GM18508 (cell line): ENCODE measurements at regions not wholly inside any gene's neighbourhood (a gene's known extent, or its start where the extent isn't known, plus 50 kb on each side); places are given as distances from the start of the nearest gene placed in this dataset.
"Not testable (repeated sequence)": the region's sequence is repeated elsewhere in the genome, so short reads cannot be mapped to it uniquely, and the experiment has no call there.

Experiments
- ATAC-seq: cut with Tn5 transposase; IDR thresholded peaks from one replicate; pipeline ENCODE4 v1.9.1; 2021; ENCODE audit warnings: moderate number of reproducible peaks; ENCODE audit not compliant: insufficient read depth, unreplicated experiment

DNA sequence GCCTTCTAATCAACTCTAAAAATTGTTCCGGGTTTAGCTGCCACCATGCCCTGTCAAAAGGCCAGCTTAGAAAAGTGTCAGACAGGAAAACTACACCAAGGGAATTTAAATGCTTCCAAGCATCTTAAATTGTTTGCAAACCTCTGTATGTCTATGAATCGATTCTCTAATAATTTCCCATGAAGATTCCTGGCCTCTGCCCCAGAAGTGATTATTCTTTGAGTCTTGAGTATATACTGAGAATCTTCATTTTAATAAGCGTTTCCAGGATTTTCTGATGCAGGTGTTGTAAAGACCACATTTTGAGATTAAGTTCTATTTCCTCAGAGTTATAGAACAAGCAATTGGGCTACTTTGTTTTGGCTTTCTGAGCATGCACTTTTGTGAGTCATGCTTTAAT lies 471.8 kb upstream of the JAG1 start:
- no peak for ATAC-seq

DNA sequence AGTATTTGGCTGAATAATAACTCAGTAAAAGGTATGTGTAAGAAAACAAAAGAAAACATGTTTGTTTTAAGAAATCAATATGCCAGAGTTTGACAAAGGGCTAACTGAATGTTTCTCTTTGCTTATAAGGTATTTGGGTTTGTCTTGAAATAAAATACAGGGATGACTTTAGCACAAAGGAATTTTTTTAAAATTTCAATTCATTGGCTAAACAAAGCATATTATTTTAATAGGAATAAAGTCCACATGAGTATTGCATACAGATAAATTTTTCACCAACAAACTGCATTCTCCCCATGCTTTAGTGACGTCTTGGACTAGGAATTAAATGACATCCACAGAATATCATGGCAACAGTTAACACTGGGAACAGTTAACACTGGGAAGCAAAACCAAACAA lies 480.0 kb upstream of the JAG1 start:
- ATAC-seq, result no peak

DNA sequence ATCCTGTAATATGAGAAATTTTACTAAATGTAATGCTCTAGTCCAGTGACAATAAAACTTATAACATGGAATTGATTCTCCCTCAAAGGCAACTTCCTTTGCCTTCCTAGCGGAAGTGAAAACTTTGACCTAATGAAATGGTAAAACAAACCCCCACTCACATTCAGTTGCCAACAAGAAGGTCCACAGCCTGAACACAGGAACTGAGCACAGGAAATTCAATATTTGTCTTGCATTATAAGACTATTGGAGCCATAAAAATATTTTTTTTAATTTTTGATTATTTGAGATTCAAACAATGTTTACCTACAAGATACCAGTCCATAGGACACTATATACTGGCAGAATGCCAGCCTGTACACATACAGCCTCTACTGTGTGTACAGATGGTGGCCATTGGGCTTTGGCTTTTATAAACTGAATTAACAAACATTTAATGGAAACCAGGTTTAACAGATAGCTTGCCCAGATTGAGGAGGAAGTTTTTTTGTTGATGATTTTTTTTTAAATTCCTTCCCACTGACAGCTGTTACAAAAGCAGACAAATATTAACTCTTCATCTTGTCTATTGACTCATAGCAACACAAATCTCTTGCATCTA lies 481.5 kb upstream of the JAG1 start:
- ATAC-seq, result no peak

DNA sequence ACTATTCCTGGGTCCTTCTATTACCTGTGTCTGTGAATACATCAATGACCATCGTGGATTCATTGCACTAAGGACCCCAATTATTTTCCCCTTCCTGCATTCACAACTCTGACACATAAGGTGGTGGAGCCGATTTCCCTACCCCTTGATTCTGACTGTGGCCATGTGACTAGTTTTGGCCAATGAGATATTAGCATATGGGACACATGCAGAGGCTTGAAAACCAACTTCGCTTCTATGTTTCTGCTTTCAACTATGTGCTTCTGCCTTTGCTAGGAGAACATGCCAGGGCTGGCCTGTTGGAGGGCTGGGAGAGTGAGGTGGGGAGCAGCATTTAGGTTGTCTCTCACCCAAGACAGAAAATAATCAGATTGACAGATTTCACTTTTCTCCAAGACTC lies 483.1 kb upstream of the JAG1 start:
- no peak for ATAC-seq

DNA sequence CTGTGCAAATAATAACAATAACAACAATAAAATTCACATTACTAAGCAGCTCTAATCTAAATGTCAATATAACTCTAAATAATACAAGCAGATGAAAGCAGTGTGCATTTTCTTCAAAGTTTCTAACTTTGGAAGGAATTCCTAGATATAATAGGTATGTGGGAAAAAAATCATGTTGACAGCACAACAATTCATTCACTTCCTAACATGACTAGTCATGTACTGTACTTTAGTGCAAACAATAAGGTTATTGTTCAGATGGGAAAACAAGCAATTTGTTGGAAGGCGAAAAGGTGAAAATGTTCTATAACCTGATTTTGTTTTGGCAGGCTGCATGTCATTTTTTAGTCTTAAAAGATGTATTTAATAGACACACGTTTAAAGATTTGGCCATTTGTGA lies 484.3 kb upstream of the JAG1 start:
- no peak for ATAC-seq

DNA sequence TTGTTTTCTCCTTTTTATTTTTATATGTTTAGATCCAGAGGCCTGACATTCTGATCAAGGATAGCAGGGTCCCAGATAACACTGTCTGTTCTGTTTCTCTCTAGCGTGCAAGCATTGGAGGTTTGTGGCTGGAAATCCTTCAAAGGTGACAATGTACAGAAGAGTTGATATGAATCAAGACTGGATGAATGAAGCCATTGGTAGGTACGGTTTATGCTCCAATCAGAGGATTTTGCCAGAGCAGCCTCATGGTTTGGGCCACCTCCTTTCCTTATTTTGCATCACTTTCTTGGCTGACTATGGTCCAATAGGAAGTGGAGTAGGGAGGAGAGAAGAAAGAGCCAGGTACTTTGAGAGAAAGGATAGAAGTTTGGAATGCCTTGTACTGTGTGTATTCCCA lies 484.8 kb upstream of the JAG1 start:
- no peak for ATAC-seq

DNA sequence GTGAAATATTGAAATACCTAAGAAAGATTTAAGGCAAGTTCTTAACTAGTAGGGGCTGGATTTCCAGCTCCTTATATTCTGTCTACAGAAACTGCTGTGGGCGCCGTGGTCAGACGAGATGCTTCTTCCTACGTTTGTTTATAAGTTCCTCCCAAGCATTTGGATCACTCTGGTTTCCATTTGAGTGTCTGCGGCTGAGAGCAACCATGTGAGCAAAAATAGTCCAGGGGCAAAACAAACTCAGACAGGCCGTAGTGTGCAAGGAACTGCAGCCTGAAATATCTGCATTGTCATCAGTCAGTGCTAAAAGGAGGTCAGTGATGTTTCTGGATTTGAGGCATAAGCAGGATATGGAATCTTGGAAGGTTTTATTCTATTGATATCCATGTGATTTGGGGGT lies 485.9 kb upstream of the JAG1 start:
- ATAC-seq, result no peak

DNA sequence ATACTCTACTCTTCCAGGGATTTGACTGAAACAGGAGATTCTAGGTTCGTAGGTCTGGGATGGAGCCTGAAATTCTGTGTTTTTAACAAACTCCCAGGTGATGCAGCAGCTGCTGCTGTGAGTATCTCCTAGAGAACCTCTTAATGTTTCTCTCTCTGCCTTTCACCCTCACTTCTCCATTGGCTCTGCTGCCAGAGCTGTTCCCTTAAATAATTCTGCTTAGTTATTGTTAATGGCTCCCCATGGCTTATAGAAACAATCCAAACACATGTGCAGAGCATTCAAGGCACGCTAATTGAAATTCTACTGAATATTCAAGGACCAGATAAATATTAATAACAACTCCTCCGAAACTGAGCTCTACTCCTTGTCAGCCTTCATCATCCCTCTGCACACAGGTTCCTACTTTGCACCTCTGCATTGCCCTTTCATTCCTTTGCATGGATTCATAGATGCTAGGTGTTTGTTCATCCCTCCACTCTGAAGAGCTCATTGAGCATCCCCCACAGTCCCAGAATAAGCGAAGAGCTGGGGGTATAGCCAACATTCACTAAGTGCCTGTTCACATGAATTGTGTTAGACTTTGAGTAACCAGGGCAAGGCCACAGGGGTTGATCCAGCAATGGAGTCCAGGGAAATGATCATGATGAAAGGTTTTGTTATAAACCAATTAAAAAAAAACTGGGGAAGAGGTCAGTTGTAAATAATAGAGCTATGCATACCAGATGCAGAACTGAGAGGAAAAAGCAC lies 488.4 kb upstream of the JAG1 start:
- ATAC-seq, result no peak

DNA sequence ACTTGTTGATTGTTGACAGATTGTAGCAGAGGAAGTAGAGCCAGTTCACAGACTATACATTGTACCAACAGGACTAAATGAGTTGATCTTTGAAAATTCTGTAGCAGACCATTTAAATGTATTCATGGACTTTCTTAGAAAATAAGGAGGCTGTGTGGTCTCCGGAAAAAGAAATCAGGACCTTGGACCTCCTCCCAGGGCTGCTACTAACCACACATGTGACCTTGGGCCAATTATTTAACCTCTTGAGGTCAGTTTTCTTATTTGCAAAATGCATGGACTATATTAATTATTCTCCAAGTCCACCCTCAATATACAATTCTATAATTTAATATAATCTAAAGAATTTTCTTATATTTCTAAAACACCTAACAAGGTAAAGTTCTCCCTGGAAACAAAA lies 492.0 kb upstream of the JAG1 start:
- no peak for ATAC-seq

DNA sequence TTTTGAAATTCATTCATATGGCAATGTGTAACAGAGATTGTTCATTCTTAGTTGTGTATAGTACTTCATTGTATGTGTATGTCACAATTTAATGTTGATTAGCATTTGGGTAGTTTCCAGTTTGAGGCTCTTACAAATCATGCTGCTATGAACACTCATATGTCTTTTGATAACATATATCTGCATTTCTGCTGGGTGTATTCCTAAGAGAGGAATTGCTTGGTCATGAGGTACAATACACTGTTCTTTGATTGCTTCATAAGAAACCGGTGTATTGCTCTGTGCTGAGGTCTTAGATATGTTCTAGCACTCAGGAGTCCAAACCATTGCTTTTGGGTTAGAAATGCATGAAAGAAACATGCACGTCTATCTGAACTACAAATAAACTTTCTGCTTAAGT lies 492.9 kb upstream of the JAG1 start:
- ATAC-seq, result no peak

DNA sequence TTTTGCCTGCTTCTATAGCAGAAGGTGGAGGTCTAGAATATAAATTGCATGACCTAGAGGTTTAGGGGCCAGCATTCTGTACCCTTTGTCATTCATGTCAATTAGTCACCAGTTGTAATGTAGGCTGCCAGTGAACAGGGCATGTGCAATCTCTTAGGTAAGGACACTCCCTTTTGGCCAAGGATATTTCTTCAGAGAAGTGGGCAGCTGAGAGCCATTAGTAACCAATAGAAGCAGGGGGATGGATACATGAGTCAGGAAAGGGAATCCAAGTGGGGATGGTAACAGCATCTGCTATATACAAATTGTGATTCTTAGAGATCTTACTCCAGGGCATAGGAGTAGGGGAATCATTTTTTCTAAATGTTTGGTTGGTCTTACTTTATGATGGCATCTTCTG lies 494.2 kb upstream of the JAG1 start:
- ATAC-seq, result no peak

DNA sequence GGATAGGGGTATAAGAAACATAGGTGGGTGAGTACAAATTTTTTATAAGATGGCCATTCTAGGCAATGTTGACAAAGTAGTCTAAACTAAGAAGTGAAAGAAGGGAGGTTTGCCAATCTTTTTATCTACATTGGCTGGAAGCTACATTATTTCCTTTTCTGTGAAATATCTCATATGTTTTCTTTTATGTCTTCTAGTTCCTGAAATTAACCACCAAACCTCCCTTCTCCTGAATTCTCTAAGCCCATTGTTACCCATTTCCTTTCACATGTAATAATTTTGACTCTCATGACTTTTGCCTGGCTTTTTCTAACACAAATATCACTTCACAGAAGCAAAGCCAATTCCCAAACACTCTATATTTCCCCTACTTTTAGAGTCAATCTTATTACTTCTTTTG lies 496.2 kb upstream of the JAG1 start:
- ATAC-seq, result no peak

DNA sequence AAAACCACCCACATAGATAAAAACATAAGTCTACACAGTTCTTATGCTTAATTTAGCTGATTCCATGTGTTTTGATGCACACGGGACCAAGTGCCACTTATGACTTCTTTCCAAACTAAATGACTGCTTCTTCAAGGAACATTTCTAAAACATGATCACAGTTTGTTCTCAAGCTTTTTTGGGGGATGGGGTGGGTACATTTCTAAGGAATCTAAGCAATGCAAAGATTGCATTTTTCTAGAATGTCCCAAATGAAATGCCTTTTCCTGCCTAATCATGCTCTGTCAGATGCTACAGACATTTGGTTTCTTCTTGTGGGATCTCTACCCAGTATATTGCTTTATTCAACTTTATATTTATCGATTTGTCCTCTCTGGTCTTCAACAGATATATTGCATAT lies 496.8 kb upstream of the JAG1 start:
- ATAC-seq, result no peak

DNA sequence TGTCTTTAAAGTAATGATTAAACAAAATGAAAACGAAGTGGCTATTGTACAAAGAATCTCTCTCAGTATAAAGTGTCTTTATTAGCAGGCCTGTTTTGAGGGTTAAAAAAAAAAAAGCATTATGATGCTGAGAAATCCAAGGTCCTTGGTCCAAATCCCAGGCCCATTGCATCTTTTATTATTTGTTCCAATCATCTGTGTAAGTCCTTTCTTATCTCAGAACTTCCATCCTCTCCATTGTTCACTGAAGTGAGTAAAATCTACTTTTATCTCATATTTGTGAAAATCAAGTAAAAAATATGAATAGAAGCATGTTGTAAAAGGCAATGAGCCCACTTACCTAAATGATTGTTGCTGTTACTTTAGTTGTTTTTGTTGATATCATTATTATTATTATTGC lies 499.1 kb upstream of the JAG1 start:
- no peak for ATAC-seq

DNA sequence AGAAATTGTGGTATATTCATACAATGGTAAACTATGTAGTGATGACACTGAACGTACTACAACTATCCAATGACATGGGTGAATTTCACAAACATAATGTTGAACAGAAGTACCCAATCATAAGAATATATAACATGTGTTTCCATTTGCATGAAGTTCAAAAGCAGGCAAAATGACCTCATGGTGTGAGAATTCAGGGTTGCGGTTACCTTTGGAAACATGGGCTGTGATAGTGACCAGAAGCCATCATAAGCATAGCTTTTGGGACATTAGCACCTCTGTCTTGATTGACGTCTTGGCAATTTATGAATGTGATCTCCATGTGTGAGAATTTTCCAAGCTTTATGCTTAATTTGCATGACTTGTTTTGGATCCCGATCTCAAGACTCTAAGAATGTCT lies 500.1 kb upstream of the JAG1 start:
- no peak for ATAC-seq

DNA sequence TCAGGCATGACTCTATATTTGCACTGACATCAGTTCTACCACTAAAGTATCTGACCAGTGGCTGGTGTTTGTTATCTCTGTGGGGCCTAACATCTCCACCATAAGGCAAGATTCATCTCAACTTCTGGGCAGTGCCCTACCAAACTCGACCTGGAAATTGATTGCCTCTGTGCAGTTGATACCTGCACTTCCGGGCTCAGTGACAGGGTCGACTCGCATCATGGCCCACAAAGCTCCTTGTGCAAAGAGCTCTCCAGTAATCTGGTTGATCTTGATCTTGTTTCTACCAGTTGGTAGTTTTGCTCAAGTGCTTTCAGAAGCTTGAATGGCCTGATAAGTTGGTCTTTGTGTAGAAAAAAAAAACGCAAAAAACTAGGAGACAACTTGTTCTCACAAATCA lies 501.1 kb upstream of the JAG1 start:
- no peak for ATAC-seq

DNA sequence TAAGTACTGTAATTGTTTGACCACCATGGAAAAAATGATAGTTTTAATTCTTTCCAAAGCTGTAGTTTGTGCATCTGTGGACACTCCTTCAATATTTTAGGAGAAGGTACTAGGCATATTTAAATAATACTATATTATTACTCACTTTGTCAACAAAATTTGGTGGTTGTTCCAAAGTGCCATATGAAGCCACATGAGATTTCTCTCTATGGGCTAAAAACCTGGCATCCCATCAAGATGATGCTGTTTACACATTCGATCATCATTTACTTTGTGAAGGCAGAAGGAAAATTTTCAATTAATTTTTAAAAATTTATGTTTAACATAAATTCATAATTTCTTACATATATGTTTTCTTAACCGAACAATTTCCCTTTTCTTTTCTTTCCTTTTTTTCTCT lies 502.6 kb upstream of the JAG1 start:
- no peak for ATAC-seq

DNA sequence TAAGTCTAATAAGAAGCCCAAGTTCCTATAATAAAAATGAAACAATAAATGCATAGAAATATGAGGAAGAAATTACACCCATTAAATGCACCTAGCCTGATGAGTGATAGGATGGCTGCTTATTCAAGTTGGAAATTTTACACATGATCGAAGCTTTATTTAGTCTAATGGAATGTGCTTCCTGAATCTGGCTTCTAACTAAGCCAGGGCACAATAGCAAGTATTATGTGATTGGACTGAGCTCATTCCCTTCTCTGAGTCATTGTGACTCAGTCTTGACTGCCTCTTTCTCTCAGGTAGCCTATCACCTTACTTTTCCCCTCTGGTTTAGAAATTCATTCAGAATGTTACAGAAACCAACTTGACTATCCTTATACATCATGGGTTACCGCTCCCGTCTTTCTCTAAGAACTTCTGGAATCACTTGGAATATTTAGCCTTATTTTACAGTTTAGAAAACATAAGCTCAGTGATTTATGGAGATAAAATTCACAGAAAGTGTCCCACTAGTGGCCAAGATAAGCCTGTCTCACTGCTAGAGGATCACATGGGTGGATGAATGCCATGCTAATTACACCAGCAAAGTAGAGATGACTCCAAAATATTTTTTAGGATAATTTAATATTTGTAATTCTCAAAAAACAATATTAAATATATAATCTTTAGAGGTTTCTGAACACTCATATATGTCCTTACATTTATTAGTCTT lies 505.3 kb upstream of the JAG1 start:
- no peak for ATAC-seq

DNA sequence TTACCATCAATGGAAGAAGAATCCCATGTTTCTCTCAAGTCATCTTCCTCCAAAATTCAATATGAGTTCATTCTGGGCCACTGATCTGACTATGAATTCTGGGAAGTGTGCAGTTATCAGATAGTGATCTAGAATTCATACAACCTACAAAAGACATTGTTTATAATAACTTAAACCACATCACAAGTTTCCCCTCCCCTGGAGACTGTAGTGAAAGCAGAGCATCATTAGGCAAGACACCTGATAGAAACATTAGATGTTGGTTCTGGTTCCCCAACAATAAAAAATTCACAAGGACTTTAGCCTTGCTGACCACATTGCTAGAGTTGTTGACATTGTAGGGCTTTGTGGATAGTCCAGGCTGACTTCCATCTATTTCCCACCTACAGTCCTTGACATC lies 506.4 kb upstream of the JAG1 start:
- no peak for ATAC-seq

DNA sequence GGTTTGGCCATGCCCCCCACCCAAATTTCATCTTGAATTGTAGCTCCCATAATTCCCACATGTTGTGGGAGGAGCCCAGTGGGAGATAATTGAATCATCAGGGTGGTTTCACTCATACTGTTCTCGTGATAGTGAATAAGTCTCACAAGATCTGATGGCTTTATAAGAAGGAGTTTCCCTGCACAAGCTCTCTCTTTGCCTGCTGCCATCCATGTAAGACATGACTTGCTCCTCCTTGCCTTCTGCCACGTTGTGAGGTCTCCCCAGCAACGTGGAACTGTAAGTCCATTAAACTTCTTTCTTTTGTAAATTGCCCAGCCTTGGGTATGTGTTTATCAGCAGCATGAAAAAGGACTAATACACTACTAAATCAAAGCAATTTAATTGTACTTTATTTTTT lies 507.3 kb upstream of the JAG1 start:
- ATAC-seq, result not testable (repeated sequence)

DNA sequence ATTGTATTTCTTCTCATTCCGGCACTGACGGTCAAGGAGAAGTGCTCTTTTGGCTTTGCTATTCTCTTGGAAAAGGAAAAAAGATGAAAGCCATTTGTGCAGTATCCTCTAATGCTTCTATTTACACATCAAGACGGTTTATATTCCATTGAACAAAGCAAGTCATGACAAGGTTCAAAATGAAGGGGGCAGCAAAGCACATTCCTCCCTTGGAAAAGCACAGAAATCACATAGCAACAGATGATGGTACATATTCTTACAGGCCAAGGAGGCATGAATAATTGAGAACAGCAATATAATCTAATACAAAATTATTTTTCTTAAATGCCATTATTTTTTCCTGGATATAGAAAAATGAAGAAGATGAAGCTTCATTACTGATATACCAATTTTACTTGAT lies 508.2 kb upstream of the JAG1 start:
- ATAC-seq, result no peak

DNA sequence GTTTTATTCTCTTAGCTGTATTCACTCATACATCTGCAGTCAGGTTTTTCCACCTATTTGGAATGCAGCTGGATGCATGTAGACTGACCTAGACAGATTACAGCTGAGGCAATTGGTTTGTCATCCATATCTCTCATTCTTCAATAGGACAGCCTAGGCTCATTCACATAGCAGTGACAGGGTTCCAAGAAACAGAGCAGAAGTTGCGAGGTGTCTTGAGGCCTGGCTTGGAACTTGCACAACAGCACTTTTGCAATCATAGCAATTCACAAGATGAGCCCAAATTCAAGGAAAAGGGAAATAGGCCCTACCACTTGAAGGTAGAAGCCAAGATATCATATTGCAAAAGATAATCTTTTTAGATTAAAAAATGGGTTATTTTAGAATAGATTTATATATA lies 508.9 kb upstream of the JAG1 start:
- no peak for ATAC-seq
